DMS153 (cell line): ENCODE measurements at regions not wholly inside any gene's neighbourhood (a gene's known extent, or its start where the extent isn't known, plus 50 kb on each side); places are given as distances from the start of the nearest gene placed in this dataset.
"Not testable (repeated sequence)": the region's sequence is repeated elsewhere in the genome, so short reads cannot be mapped to it uniquely, and the experiment has no call there.

ENCODE experiments used
- DNase-seq: peaks from one replicate; lab custom pipeline; 2025; lab: John Stamatoyannopoulos, UW

GRCh38 chr12:127169321-127170181 is 1097.4 kb upstream of the TMEM132C start:
- DNase-seq, result no peak

GRCh38 chr12:127170226-127171180 is 1096.5 kb upstream of the TMEM132C start:
- DNase-seq, result no peak

GRCh38 chr12:127172861-127173260 is 1094.1 kb upstream of the TMEM132C start:
- no peak for DNase-seq

- DNase-seq, result not testable (repeated sequence)
Measured at GRCh38 chr12:127173971-127174370, 1093.0 kb upstream of the TMEM132C start.

- DNase-seq, result no peak
Measured at GRCh38 chr12:127174881-127175280, 1092.1 kb upstream of the TMEM132C start.

- no peak for DNase-seq
Measured at GRCh38 chr12:127175361-127175760, 1091.6 kb upstream of the TMEM132C start.

GRCh38 chr12:127176804-127177203 is 1090.2 kb upstream of the TMEM132C start:
- no peak for DNase-seq

GRCh38 chr12:127178052-127178451 is 1088.9 kb upstream of the TMEM132C start:
- no peak for DNase-seq

- no peak for DNase-seq
Measured at GRCh38 chr12:127178463-127178862, 1088.5 kb upstream of the TMEM132C start.

- DNase-seq, result no peak
Measured at GRCh38 chr12:127179176-127179575, 1087.8 kb upstream of the TMEM132C start.

GRCh38 chr12:127182018-127182417 is 1085.0 kb upstream of the TMEM132C start:
- no peak for DNase-seq

- DNase-seq, result no peak
Measured at GRCh38 chr12:127189992-127190391, 1077.0 kb upstream of the TMEM132C start.

GRCh38 chr12:127191129-127191528 is 1075.8 kb upstream of the TMEM132C start:
- no peak for DNase-seq

- no peak for DNase-seq
Measured at GRCh38 chr12:127192391-127192790, 1074.6 kb upstream of the TMEM132C start.

GRCh38 chr12:127193341-127193740 is 1073.6 kb upstream of the TMEM132C start:
- no peak for DNase-seq

- no peak for DNase-seq
Measured at GRCh38 chr12:127194176-127194575, 1072.8 kb upstream of the TMEM132C start.

- no peak for DNase-seq
Measured at GRCh38 chr12:127205781-127206555, 1061.0 kb upstream of the TMEM132C start.

- DNase-seq, result no peak
Measured at GRCh38 chr12:127209318-127209717, 1057.7 kb upstream of the TMEM132C start.

- DNase-seq, result no peak
Measured at GRCh38 chr12:127214186-127214585, 1052.8 kb upstream of the TMEM132C start.

GRCh38 chr12:127223011-127223410 is 1044.0 kb upstream of the TMEM132C start:
- no peak for DNase-seq

GRCh38 chr12:127223731-127224130 is 1043.2 kb upstream of the TMEM132C start:
- no peak for DNase-seq

- DNase-seq, result no peak
Measured at GRCh38 chr12:127230843-127231260, 1036.1 kb upstream of the TMEM132C start.
